SK-N-SH (cell line): ENCODE measurements at regions not wholly inside any gene's neighbourhood (a gene's known extent, or its start where the extent isn't known, plus 50 kb on each side); places are given as distances from the start of the nearest gene placed in this dataset.
A peak's percentile ranks its signal among the peaks of the same experiment; 100 is the strongest.

Experiments
- CTCF ChIA-PET: fragments of 300-600, 350-600 bp; formaldehyde crosslinking; extraction: SDS; loops from one replicate; lab custom pipeline; 2021; lab: Yijun Ruan, JAX
- POLR2A ChIA-PET: fragments of 350-600 bp; sonication (Branson Sonifier 250); formaldehyde crosslinking; extraction: SDS; loops from one replicate; lab custom pipeline; 2020; ENCODE audit warnings: antibody characterized with exemption, inconsistent platforms; lab: Yijun Ruan, JAX
- DNase-seq: peaks from one replicate; pipeline ENCODE4 v3.0.0; 2012
- H2AFZ ChIP-seq: fragments of 200-600 bp; sonication (generic); 2 replicates; pipeline ENCODE4 v1.8.1; 2016; ENCODE audit warnings: antibody characterized with exemption, mild to moderate bottlenecking, low read depth
- H3F3A ChIP-seq: fragments of 200-600 bp; sonication (generic); replicated peaks from 2 replicates; pipeline ENCODE3; 2016; ENCODE audit warnings: antibody characterized with exemption, mild to moderate bottlenecking; ENCODE audit not compliant: insufficient read depth
- H3K27ac ChIP-seq, 2 experiments: fragments of 200-500 bp in 1 of 2; fragments of 200-600 bp in 1 of 2; sonication (Bioruptor generic) in 1 of 2; sonication (generic), shearing (Covaris generic) in 1 of 2; 2 replicates each; pipeline versions ENCODE4 v1.5.1 to v1.6.1; 2014 to 2016; ENCODE audit warnings: low read depth in 2 of 2, inconsistent platforms in 1 of 2, low read length in 1 of 2, mild to moderate bottlenecking in 1 of 2, mixed read lengths in 1 of 2
- H3K27me3 ChIP-seq: fragments of 200-600 bp; sonication (generic), shearing (Covaris generic); 2 replicates; pipeline ENCODE4 v1.6.1; 2016; ENCODE audit warnings: mixed run types; ENCODE audit not compliant: insufficient read depth
- H3K36me3 ChIP-seq, 2 experiments: fragments of 200-500 bp in 1 of 2; fragments of 200-600 bp in 1 of 2; sonication (Bioruptor generic) in 1 of 2; sonication (generic) in 1 of 2; replicated peaks in 1 of 2; 2 replicates each; pipeline versions ENCODE3 to v1.5.1; 2014 to 2016; ENCODE audit warnings: low read length in 1 of 2, mild to moderate bottlenecking in 1 of 2; ENCODE audit not compliant: insufficient read depth in 2 of 2, control insufficient read depth in 1 of 2
- H3K4me1 ChIP-seq, 2 experiments: fragments of 200-500 bp in 1 of 2; fragments of 200-600 bp in 1 of 2; sonication (Bioruptor generic) in 1 of 2; sonication (generic), shearing (Covaris generic) in 1 of 2; 2 replicates each; pipeline versions ENCODE4 v1.5.1 to v1.6.1; 2014 to 2016; ENCODE audit warnings: low read depth in 1 of 2, low read length in 1 of 2, mixed run types in 1 of 2; ENCODE audit not compliant: insufficient read depth in 2 of 2, control insufficient read depth in 1 of 2
- H3K4me2 ChIP-seq: fragments of 200-600 bp; sonication (generic), shearing (Covaris generic); 2 replicates; pipeline ENCODE4 v1.6.1; 2017; ENCODE audit warnings: mixed run types
- H3K4me3 ChIP-seq, 2 experiments: fragments of 200-500 bp in 1 of 2; fragments of 200-600 bp in 1 of 2; sonication (Bioruptor generic) in 1 of 2; sonication (generic), shearing (Covaris generic) in 1 of 2; 2 replicates each; pipeline versions ENCODE4 v1.5.1 to v1.8.1; 2014 to 2016; ENCODE audit warnings: low read depth in 2 of 2, inconsistent platforms in 1 of 2, low read length in 1 of 2, mild to moderate bottlenecking in 1 of 2, mixed read lengths in 1 of 2, moderate library complexity in 1 of 2
- H3K79me2 ChIP-seq: fragments of 200-600 bp; sonication (generic); 2 replicates; pipeline ENCODE4 v1.8.1; 2017; ENCODE audit warnings: mild to moderate bottlenecking; ENCODE audit not compliant: insufficient read depth
- H3K9ac ChIP-seq: fragments of 200-600 bp; sonication (generic); 2 replicates; pipeline ENCODE4 v1.6.1; 2017; ENCODE audit warnings: mixed run types
- H3K9me2 ChIP-seq: fragments of 200-600 bp; sonication (generic); 2 replicates; pipeline ENCODE4 v1.6.1; 2017; ENCODE audit warnings: mixed run types
- H3K9me3 ChIP-seq: fragments of 200-600 bp; sonication (generic); 2 replicates; pipeline ENCODE4 v1.6.1; 2017; ENCODE audit warnings: mixed run types, mild to moderate bottlenecking, moderate library complexity
- H4K20me1 ChIP-seq: fragments of 200-600 bp; sonication (generic); 2 replicates; pipeline ENCODE4 v1.6.1; 2017; ENCODE audit warnings: mild to moderate bottlenecking, mixed run types; ENCODE audit not compliant: insufficient read depth
- ELF1 ChIP-seq: IDR thresholded peaks from 2 replicates; pipeline ENCODE4 v1.4.0; 2012
- EZH2phosphoT487 ChIP-seq: fragments of 200-600 bp; sonication (generic); IDR thresholded peaks from 2 replicates; pipeline ENCODE4 v1.6.1; 2017; ENCODE audit warnings: low read depth, mixed run types, mild to moderate bottlenecking, antibody characterized with exemption, moderate library complexity, borderline replicate concordance
- FOXM1 ChIP-seq: IDR thresholded peaks from 2 replicates; pipeline ENCODE4 v1.4.0; 2012; ENCODE audit warnings: low read depth, mild to moderate bottlenecking
- GABPA ChIP-seq: IDR thresholded peaks from 2 replicates; pipeline ENCODE4 v1.4.0; 2012; ENCODE audit warnings: low read depth, mild to moderate bottlenecking
- GATA2 ChIP-seq: sonication (generic); formaldehyde crosslinking; IDR thresholded peaks from 2 replicates; pipeline ENCODE4 v1.5.0; 2020; ENCODE audit warnings: mild to moderate bottlenecking, missing genetic modification reagents
- IRF3 ChIP-seq: fragments of 150-350 bp; IDR thresholded peaks from 2 replicates; pipeline ENCODE4 v1.6.1; 2016; ENCODE audit warnings: mild to moderate bottlenecking, low read depth, low read length
- MEF2A ChIP-seq: IDR thresholded peaks from 2 replicates; pipeline ENCODE4 v1.4.0; 2012; ENCODE audit warnings: low read depth, borderline replicate concordance
- NFIC ChIP-seq: IDR thresholded peaks from 2 replicates; pipeline ENCODE4 v1.4.0; 2012; ENCODE audit warnings: borderline replicate concordance
- PBX3 ChIP-seq: IDR thresholded peaks from 2 replicates; pipeline ENCODE4; 2012
- POLR2AphosphoS5 ChIP-seq: IDR thresholded peaks from 2 replicates; pipeline ENCODE4 v1.6.1; 2012; ENCODE audit warnings: low read depth, low read length
- RAD21 ChIP-seq: IDR thresholded peaks from 2 replicates; pipeline ENCODE4 v1.6.1; 2012; ENCODE audit warnings: mild to moderate bottlenecking, low read length
- REST ChIP-seq: IDR thresholded peaks from 2 replicates; pipeline ENCODE4 v1.6.1; 2012; ENCODE audit warnings: mild to moderate bottlenecking, low read depth, low read length, moderate library complexity
- RFX5 ChIP-seq: IDR thresholded peaks from 2 replicates; pipeline ENCODE4 v1.6.1; 2012; ENCODE audit warnings: mild to moderate bottlenecking, improper control_type of control experiment, low read length
- RXRA ChIP-seq: IDR thresholded peaks from 2 replicates; pipeline ENCODE4 v1.4.0; 2012; ENCODE audit warnings: low read depth, mild to moderate bottlenecking, borderline replicate concordance
- SIN3A ChIP-seq: IDR thresholded peaks from 2 replicates; pipeline ENCODE4 v1.6.1; 2012; ENCODE audit warnings: low read depth, mild to moderate bottlenecking, low read length, moderate library complexity, borderline replicate concordance
- SMC3 ChIP-seq: IDR thresholded peaks from 2 replicates; pipeline ENCODE4 v1.6.1; 2012; ENCODE audit warnings: low read depth, low read length, improper control_type of control experiment
- TAF1 ChIP-seq: IDR thresholded peaks from 2 replicates; pipeline ENCODE4 v1.6.1; 2012; ENCODE audit warnings: low read depth, mild to moderate bottlenecking, low read length, moderate library complexity, borderline replicate concordance
- USF1 ChIP-seq: IDR thresholded peaks from 2 replicates; pipeline ENCODE4 v1.4.0; 2012; ENCODE audit warnings: low read depth, borderline replicate concordance
- USF2 ChIP-seq: fragments of 150-350 bp; IDR thresholded peaks from 2 replicates; pipeline ENCODE4 v1.6.1; 2017; ENCODE audit warnings: antibody characterized with exemption, low read length, low read depth, borderline replicate concordance
- YY1 ChIP-seq: IDR thresholded peaks from 2 replicates; pipeline ENCODE4 v1.4.0; 2012; ENCODE audit warnings: low read depth, mild to moderate bottlenecking
- WGBS: methylation state at CpG from one replicate; pipeline ENCODE4 v1.1.6; 2017; ENCODE audit warnings: low lambda C conversion rate; 5-methylcytosine and 5-hydroxymethylcytosine counted together

GRCh38 chr21:28338701-28339305, 653.9 kb downstream of the LTN1 start:
- no peak overlapping the region for H3K4me3 ChIP-seq
- H3K27me3 ChIP-seq, result no peaks in the 10 kb centered on the region
- no peaks in the 10 kb centered on the region for H4K20me1 ChIP-seq
- WGBS, result 71% methylated on average over 5 of the region's 5 CpGs
- no peak overlapping the region for H3K9ac ChIP-seq
- peaks cover 3% of the 10 kb centered on the region for H3F3A ChIP-seq
- TF ChIP-seq RAD21 (no peak), SIN3A (no peak), NFIC (no peak), POLR2AphosphoS5 (no peak), EZH2phosphoT487 (no peak), GATA2 (CRISPR knock-in tag) (no peak), USF1 (no peak), RXRA (no peak)
- DNase-seq, result no peak
- no peak overlapping the region for H2AFZ ChIP-seq
- H3K9me3 ChIP-seq, result no peaks in the 10 kb centered on the region
- peak overlapping the region in 1 of 2 experiments; percentile 89; a peak in 2 of 4 replicates for H3K27ac ChIP-seq
- H3K4me2 ChIP-seq, result no peak overlapping the region
- H3K36me3 ChIP-seq, result no peaks in the 10 kb centered on the region
- peaks cover 0 to 17% of the 10 kb centered on the region in 2 experiments; a peak in 3 of 4 replicates for H3K4me1 ChIP-seq
- POLR2A ChIA-PET, result no interaction called here
- CTCF ChIA-PET, result interaction anchor here (1.0 to 6.3 kb wide), 10 partner anchors 9 to 1490 kb away, joined by 3 to 104 read pairs (median 6); no protein-coding TSS in a partner anchor
- no peaks in the 10 kb centered on the region for H3K9me2 ChIP-seq
- H3K79me2 ChIP-seq, result no peaks in the 10 kb centered on the region

GRCh38 chr21:28337315-28337714, 655.4 kb downstream of the LTN1 start:
- Histone ChIP-seq H3K9me3 (no peaks in the 10 kb centered on the region), H3K36me3 (no peaks in the 10 kb centered on the region), H3K4me2 (no peak overlapping the region), H3K4me1 (peaks cover 0 to 17% of the 10 kb centered on the region in 2 experiments; a peak in 3 of 4 replicates), H3K9ac (no peak overlapping the region), H3K4me3 (no peak overlapping the region), H2AFZ (peak overlapping the region; percentile 12; the same call in 1 of the 2 replicates), H3K79me2 (no peaks in the 10 kb centered on the region), H3K27ac (peak overlapping the region; percentile 33 to 89; a peak in 3 of 4 replicates), H3K9me2 (no peaks in the 10 kb centered on the region), H3K27me3 (no peaks in the 10 kb centered on the region), H4K20me1 (no peaks in the 10 kb centered on the region), H3F3A (peaks cover 3% of the 10 kb centered on the region)
- CTCF ChIA-PET, result interaction anchor here (0.6 to 6.3 kb wide), 18 partner anchors 9 to 1490 kb away, joined by 3 to 104 read pairs (median 4); no protein-coding TSS in a partner anchor
- DNase-seq, result peak; percentile 8
- POLR2A ChIA-PET, result interaction anchor here (1.6 kb wide), 1 partner anchor 408 kb away, joined by 9 read pairs; no protein-coding TSS in a partner anchor
- TF ChIP-seq RFX5 (no peak), USF2 (no peak), ELF1 (no peak), PBX3 (no peak), TAF1 (no peak), RAD21 (peak; percentile 80), YY1 (no peak), IRF3 (no peak), REST (no peak), NFIC (no peak), MEF2A (no peak), SIN3A (no peak), FOXM1 (no peak), GABPA (no peak), RXRA (no peak), SMC3 (peak; percentile 58)
